Stimulated activated CD8-positive, alpha-beta memory T cell treated with anti-CD3 and anti-CD28 coated beads, Interleukin-12 subunit alpha, Interleukin-12 subunit beta, amount 100 ng/mL, for 24 hours (primary cell): ENCODE measurements at regions not wholly inside any gene's neighbourhood (a gene's known extent, or its start where the extent isn't known, plus 50 kb on each side); places are given as distances from the start of the nearest gene placed in this dataset.
"Not testable (repeated sequence)": the region's sequence is repeated elsewhere in the genome, so short reads cannot be mapped to it uniquely, and the experiment has no call there.

Experiments
- DNase-seq: peaks from one replicate; pipeline ENCODE4 v3.0.0-alpha.2; 2020; ENCODE audit errors: extremely low read depth

DNA sequence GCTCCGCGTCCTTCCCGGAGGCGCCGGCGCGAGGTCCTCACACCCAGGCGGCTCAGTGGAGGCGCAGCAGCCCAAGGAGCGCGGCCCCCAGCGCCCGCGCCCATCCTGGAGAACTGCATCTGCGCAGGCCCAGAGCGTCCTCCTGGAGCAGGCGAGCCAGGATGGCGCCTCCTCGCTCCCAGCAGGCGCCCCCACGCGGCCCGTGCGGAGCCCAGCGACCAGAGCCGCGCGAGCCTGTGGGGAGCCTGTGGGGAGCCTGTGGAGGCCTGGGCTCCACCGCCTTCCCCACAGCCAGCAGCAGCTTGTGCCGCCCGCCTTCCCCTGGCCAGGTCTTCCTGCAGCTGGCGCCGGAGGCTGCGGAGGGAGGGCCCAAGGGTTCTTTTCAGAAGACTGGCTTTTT, 953.9 kb downstream of the TMEM121 start:
- not testable (repeated sequence) for DNase-seq

DNA sequence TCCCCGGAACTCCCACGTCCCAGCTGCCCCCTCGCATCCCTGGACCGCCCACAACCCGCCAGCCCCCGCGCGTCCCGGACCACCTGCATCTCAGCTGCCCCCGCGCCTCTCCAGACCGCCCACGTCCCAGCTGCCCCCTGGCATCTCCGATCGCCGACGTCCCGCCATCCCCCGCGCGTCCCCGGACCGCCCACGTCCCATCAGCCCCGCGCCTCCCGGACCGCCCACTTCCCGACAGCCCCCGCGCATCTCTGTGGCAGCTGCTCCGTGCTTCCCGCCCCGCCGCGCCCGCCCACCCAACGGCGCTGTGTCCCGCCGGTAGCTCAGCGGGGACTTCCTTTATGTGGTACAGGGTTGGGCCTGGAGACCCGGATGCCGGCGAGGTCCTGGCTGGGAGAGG, 955.8 kb downstream of the TMEM121 start:
- DNase-seq, result not testable (repeated sequence)

DNA sequence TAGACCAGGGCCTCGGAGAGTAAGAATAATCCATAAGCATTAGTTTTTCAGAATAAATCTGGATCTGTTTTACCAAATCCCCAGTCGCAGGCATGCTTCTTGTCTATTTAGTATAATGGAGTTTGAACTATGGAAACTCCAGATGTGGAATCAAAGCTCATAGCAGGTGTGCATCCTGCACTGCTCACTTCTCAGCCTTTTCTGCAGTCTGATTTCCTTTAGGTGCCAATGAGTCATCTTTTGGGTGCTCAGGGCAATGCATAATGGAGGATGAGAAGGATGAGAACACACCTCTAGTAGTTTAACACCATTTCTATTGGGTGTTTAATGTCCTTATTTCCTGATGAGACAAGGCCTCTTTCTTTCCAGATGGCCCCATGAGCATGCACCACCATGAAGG, 961.2 kb downstream of the TMEM121 start:
- DNase-seq, result no peak

DNA sequence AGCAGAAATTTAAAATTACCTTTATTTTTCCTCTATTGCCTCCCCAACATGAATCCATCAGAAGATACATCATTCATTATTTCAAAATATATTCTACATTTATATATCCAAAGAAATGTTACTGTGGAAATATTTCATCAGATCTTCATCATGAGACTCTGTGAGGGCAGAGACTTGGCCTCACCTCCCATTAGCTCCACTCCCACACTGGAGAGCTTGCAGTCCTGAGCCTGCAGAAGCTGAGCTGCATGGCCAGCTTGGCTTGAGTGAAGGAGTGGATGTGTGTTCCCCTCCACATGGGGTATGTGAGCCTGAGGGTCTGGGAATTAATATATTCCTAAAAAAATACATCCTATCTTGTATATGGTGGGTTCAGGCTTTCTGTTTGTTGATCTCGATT, 961.9 kb downstream of the TMEM121 start:
- DNase-seq, result no peak

DNA sequence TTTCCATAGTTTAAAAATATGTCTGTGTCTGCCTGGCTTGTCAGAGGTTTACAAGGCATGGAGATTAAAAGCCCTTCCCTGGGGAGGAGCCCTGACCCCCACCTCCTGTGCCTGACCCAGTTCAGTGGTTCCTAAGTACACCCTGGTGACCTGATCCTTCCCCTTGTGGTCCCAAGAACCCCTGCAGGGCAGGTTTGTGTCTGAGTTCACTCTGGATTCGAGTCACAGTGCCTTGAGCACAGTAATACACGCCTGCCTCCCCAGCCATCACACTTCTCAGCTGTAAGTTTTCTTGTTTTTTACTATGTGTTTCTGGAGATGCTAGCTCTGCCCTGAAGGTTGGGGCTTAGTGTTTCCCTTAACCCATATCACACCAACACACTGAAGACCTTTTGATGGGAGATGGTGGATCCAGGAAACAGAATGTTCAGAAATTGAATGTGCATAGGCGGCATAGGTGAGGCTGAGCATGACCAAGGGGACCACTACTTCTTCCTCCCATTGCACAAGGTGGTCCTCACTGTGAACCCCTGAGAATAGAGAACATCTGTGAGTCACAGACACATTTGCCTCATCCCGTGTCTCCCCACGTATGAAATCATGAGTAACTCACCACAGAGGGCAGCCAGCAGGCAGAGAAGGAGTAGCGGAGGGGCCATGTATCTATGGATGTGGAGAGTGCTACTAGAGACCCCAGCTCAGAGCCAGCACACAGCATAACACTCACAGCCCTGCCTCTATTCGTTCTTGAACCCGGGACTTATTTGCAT, 962.9 kb downstream of the TMEM121 start:
- no peak for DNase-seq

DNA sequence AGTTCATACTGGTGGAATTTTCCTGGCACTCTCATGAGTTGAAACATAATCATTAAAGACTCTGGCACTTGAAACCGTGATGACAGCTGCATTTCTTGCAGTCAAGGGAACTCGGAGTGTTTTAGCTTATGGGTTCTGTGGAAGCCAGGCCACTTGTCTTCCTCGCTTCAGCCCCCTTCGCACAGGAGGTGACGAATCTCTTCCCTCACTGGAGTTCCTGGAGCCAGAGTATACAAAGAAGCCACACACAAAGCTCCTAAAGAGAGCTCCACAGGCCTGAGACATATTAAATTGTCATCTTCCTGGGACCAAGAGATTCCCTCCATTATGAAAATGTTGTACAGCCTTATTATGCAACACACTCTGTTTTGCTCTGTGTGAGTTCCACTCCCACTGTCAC, 964.1 kb downstream of the TMEM121 start:
- no peak for DNase-seq

DNA sequence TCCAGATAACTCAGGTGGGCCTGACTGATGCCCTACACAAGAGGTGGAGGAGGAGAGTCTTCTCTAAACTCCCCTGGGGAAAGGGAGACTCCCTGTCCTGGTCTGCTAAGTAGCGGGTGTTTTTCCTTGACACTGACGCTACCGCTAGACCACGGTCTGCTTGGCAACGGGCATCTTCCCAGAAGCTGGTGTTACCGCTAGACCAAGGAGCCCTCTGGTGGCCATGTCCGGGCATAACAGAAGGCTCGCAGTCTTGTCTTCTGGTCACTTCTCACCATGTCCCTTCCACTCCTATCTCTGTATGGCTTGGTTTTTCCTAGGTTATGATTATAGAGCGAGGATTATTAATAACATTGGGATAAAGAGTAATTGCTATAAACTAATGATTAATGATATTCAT, 965.5 kb downstream of the TMEM121 start:
- DNase-seq, result no peak

DNA sequence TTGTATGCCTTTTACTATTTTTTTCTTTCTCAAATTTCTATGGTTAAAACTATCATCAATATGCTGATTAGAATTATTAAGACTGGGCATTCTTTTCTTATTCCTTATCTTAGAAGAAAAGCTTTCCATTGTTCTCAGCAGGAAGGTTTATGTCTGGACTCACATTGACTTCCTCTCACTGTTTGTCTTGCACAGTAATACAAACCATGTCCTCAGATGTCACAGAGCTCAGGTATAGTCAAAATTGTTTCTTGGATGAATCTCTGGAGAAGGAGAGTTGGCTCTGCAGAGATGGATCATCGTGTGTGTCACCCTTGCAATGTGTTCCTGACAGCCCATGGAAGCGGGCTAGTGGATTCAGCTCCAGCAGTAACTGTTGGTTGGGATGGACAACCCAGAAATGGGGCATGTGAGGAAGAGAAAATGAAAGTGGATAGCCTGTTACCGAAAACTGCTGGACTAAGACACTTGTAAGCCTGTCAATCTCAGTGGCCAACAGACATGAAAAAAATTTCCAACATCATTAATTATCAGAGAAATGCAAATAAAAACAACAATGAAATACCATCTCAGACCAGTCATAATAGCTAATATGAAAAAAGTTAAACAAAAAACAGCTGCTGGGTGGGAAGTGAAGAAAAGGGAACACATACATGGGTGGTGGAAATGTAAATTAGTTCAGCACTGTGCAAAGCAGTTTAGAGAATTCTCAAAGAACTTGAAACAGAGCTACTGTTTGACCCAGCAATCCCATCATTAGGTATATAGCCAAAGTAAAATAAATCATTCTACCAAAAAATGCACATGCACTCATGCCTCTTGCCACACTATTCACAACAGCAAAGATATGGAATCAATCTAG, 967.8 kb downstream of the TMEM121 start:
- no peak for DNase-seq

DNA sequence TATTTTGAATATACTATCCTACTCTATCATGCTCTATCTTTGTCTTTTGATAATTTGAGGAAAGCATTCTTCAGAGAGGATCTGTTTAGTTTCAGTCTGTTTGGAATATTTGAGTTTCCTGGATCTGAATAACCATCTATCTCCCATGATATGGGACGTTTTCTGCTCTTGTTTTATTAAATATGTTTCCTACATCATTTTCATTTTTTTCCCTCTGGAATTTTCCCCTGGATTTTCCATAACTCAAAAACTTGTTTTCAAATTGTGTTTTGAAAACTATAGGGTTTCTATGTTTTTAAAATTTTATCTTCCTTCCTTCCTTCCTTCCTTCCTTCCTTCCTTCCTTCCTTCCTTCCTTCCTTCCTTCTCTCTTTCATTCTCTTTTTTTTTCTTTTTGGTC, 974.2 kb downstream of the TMEM121 start:
- DNase-seq, result no peak

DNA sequence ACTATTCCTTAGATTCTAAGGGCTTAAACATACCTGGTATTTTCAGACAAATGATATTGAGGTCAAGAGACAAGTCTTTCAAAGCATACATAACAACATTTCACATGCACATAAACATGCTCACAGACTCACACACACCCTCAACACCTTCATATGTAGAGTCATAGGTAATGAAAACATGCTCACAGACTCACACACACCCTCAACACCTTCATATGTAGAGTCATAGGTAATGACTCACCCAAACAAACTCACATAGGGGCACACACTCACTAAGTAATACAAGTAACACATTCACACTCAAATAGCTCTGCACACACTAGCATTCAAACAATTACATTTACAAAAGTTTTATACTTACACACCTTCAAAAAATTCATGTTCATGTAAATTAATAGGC, 975.5 kb downstream of the TMEM121 start:
- DNase-seq, result no peak

DNA sequence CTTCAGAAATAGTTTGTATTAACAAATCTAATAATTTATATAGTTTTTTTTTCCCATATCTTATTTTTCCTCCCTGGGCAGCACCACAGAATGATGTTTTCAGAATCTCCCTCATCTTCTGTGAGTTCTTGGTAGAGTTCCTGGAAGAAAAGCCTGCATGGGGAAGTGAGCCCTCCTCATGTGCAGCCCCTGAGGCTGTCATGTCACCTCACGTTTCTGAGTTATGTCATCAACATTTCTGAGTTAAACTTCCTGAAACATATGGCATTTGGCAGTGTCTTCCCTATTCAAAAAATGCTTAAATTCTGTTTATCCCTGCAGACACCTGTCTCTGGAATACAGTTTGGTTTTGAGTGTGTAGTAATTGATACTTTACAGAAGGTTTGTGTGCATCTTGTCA, 979.0 kb downstream of the TMEM121 start:
- no peak for DNase-seq

DNA sequence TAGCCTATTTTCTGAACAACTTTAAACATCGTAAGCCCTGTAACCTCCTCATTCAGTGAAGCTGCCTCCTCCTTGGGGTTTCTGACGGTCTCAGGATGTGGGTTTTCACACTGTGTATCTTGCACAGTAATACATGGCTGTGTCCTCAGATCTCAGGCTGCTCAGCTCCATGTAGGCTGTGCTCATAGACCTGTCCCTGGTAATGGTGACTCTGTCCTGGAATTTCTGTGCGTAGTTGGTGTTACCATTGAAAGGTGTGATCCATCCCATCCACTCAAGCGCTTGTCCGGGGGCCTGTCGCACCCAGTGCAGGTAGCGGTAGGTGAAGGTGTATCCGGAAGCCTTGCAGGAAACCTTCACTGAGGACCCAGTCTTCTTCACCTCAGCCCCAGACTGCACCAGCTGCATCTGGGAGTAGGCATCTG, 980.5 kb downstream of the TMEM121 start:
- no peak for DNase-seq

DNA sequence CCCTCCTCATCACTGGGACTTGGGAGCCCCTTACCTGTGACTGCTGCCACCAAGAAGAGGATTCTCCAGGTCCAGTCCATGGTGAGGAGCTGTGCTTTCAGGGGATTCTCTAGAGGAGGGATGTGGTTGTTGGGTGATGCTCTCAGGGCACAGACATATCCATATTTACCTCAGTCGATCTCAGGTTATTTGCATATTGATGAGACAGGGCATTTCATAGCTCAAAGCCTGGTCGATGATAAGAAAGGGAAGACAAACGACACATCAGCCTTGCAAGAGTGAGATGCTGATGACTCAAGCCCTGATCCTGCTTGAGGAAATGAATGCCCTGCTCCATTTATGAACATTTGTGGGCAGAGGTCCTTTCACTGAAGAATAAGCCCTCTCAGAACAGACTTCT, 981.0 kb downstream of the TMEM121 start:
- DNase-seq, result no peak

DNA sequence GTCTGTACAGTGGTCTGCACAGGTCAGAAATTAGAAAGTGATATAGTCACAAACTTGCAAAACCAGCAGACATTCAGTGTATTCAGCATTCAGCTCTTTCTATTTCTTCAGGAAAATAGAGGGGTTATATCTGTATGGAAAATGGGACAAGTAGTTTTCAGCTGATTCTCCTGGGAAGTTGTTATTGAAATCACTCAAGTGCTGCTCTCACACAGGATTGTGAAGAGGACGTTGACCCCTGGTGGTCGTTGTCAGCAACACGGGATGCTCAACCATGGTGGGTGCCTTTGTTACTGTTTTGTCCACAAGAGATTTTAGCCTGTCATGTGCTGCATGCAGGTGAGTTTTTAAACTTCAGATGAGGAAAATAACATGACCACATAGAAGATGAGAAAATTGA, 981.8 kb downstream of the TMEM121 start:
- no peak for DNase-seq

DNA sequence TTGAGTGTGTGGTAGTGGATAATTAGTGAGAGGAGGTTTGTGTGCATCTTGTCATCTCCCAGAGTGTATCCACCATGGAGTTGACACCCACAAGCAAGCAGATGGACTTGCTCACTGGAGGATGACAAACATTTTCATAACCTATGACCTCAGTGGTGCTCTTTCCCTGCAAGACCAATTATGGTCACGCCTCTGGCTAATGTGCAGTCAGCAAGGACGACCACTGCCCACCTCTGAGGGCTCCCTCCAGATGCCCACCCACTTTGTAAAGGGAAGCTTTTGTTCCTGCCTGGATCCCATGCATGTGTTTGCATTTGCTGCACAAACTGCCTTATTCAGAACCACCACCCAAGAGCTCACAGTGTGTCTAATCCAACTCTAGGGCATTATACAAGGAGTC, 982.8 kb downstream of the TMEM121 start:
- no peak for DNase-seq

DNA sequence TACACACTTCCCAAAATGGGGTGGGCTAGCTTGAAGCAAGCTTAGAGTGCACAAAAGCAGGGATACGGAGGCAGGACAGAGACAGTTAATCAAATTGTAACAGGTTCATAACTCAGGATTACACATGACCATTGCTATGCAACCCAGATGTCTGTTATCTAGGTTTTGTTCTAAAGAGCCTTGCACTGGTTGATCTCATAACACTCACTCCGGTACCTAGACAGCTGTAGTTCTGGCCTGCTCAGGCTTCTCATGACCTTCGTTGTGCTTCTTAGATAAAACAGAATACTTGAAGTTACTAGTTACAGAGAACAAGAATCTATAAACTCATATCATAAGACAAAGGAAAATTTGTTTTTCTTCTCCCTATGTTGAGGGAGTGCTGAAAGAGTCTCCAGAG, 983.4 kb downstream of the TMEM121 start:
- DNase-seq, result no peak

DNA sequence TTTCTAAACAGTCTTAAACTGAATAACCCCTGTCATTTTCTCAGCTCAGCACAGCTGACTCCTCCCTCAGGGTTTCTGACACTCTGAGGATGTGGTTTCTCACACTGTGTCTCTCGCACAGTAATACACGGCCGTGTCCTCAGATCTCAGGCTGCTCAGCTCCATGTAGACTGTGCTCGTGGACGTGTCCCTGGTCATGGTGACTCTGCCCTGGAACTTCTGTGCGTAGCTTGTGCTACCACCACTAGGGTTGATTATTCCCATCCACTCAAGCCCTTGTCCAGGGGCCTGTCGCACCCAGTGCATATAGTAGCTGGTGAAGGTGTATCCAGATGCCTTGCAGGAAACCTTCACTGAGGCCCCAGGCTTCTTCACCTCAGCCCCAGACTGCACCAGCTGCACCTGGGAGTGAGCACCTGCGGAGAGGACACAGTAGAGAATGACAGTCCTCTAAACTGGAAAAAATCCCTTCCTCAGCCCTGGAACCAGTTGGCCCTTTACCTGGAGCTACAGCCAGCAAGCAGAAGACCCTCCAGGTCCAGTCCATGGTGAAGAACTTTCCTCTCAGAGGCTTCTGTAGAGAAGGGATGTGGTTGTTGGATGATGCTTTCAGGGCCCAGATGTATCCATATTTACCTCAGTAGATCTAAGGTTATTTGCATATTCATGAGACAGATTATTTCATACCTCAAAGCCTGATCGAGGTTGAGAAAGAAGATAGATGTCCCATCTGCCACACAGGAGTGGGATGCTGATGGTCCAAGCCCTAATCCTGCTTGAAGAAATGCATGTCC, 984.8 kb downstream of the TMEM121 start:
- no peak for DNase-seq

DNA sequence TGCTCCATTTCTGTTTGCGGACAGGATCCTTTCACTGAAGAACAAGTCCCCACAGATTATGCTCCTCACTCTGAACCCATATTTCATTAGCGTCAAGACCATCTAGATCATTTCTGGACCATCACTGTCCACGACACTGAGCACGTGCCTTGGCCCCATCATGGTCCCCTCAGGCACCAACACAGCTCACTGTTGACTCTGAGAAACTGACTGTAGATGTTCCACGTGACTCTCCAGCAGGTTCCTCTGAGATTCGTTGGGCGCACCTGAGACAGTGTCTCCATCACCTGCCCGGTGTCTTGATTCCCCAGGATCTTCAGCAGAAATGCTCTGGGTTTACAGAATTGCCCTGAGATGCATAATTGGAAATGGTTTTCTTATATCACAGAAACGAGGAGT, 985.4 kb downstream of the TMEM121 start:
- DNase-seq, result no peak

DNA sequence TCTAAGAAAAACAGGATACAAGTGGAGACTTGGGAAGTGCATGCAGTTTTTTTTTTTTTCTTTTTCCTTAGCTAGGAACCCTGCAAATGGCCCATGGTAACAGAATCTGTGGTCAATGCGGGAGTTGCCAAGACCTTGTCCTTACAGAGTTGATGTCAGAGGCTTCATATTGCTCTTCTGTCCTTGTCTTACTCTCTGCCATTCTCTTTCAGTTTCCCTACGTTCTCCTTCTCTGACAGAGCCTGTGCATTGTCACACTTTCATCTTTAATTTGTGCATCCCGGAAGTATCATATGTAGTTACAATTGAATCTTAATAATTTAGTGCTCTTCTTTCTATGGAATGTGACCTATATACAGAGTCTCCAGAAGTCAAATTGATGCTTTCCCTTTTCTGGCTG, 986.9 kb downstream of the TMEM121 start:
- DNase-seq, result no peak

DNA sequence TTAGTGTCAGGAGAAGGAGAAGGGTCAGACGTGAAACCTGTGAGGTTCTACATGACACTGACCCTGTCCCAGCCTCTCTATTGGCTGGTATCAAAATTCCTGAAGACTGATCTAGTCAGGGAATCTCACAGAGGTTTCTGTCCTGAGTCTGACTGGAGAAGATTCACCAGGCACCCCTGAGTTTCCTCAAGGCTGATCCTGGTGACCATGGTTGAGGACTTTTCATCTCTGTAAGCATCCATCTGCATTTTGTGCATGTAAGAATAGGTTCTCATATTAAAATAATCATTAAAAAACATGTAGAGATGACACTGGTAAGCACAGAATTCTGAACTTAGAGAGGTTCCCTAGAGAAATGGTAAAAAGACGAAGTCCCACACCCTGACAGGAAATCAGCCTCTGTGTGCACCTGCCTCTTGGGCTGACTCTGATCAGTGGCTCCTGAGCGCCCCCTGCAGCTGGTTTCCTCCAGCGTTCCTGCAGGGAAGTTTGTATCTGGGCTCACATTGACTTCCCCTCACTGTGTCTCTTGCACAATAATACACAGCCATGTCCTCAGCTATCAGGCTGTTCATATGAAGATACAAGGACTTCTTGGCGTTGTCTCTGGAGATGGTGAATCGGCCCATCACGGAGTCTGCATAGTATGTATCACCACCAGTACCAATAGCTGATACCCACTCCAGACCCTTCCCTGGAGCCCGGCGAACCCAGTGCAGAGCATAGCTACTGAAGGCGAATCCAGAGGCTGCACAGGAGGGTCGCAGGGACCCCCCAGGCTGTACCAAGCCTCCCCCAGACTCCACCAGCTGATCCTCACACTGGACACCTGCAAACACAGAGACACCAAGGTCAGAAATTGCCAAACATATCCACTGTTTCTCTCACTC, 991.9 kb downstream of the TMEM121 start:
- no peak for DNase-seq

DNA sequence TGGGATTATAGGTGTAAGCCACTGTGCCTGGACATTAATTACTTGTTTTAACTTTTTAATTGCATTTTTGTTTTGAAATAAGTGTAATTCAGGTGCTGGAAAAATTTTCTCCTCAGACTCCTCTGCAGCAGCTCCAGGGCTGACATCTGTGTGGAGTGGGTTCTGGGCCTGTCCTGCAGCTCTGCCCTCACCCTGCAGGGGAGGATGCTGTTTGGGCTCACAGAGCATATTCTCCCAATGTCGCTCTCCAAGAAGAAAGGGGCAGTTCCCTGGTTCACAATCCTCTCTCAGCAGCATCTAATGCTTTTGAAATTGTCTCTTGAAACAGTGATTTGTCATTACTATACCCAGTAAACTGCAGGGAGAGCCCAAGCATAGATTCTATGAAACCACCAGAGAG, 995.7 kb downstream of the TMEM121 start:
- not testable (repeated sequence) for DNase-seq
